ENCODE measurements at regions not wholly inside any gene's neighbourhood (a gene's known extent, or its start where the extent isn't known, plus 50 kb on each side); places are given as distances from the start of the nearest gene placed in this dataset.

DNA sequence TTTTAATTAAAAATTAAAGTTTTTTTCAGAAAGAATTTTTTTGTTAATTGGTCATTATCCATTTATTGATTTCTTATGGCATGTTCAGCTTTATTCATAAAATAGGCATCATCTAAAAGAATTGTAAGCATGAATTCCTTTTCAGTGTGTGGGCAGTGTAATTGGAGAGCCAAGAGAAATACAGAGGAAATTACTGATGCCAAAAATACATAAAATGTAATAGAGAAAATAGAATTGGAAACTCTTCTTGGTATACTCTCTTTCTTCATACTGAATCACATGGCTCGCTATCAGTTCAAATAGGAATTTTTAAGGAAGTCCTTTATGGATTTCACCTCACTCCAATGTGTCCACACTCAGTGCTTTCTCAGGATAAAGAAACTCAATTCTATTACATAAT lies 663.6 kb upstream of the NRXN1 start:
- TF ChIP-seq, protein P1, sequence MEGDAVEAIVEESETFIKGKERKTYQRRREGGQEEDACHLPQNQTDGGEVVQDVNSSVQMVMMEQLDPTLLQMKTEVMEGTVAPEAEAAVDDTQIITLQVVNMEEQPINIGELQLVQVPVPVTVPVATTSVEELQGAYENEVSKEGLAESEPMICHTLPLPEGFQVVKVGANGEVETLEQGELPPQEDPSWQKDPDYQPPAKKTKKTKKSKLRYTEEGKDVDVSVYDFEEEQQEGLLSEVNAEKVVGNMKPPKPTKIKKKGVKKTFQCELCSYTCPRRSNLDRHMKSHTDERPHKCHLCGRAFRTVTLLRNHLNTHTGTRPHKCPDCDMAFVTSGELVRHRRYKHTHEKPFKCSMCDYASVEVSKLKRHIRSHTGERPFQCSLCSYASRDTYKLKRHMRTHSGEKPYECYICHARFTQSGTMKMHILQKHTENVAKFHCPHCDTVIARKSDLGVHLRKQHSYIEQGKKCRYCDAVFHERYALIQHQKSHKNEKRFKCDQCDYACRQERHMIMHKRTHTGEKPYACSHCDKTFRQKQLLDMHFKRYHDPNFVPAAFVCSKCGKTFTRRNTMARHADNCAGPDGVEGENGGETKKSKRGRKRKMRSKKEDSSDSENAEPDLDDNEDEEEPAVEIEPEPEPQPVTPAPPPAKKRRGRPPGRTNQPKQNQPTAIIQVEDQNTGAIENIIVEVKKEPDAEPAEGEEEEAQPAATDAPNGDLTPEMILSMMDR (IDR thresholded peaks at IDR 0.05; ENCODE audit: poor library complexity): no peak
- TF ChIP-seq EZH2phosphoT487 (IDR thresholded peaks at IDR 0.05; ENCODE audit: low read depth, severe bottlenecking, unreplicated experiment): no peak
